Iris pigment epithelial cell (primary cell): ENCODE measurements at regions not wholly inside any gene's neighbourhood (a gene's known extent, or its start where the extent isn't known, plus 50 kb on each side); places are given as distances from the start of the nearest gene placed in this dataset.
"Not testable (repeated sequence)": the region's sequence is repeated elsewhere in the genome, so short reads cannot be mapped to it uniquely, and the experiment has no call there.

Source experiments
- DNase-seq: peaks from one replicate; pipeline ENCODE4 v3.0.0-alpha.2; 2011; ENCODE audit warnings: low read depth

- no peak for DNase-seq
These were observed 192.7 kb upstream of the NR4A3 start for GRCh38 chr9:99628849-99629620.

GRCh38 chr9:99632349-99633038 is 189.2 kb upstream of the NR4A3 start:
- DNase-seq, result no peak

DNA sequence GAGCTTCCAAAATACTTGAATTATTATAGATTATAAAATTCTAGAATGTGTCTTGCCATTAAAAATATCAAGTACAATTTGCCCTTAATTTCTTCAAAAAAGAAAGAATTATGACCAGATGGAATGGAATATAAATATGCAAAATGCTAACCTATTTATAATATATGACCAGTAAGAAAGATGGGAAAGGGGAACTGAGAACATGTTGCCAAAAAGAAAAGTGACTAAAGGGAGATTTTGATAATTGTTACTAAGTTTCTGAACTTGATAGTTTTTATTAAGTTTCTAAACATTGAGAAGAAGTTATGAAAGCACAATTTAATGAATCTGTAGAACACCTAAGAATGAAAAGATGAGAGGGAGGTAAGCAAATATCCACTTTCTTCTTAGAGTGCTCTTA is 188.4 kb upstream of the NR4A3 start:
- DNase-seq, result no peak

DNA sequence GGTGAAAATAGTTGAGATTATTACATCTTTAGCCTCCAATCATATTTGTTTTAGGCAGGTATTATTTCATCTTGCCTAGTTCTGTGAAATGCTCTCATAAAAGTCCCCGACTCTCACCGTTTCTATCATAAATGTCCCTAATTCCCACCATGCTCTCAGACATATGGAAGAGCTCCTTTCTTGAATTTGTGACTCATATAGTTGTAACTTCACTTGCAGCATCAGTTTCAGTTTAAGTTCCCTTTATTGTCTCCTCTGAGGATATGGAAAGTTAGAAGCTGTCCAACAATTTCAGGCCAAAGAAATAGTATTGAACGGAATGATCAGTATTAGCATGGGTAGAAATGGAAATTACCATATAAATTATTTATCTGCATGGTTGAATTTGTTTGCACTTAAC is 187.5 kb upstream of the NR4A3 start:
- no peak for DNase-seq

- DNase-seq, result peak; percentile 31
These were observed 186.7 kb upstream of the NR4A3 start for GRCh38 chr9:99635032-99635431.

DNA sequence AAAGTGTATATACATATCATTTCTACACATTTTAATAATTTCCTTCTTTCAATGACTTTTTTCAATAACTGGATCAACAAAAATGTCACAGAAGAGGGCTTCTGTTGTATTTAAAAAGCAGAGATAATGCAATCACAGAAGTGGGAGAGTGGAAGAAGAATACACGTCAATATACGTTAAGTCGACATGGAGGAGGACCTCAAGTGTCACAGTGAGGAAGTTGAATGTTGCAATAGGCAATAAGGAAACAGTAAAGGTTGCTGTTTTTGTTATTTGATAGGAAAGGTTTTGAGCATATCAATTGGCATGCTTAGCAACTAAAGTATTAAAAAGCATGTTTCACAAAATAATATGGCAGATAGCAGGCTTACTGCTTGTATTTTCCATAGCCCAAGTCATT is 184.0 kb upstream of the NR4A3 start:
- no peak for DNase-seq

DNA sequence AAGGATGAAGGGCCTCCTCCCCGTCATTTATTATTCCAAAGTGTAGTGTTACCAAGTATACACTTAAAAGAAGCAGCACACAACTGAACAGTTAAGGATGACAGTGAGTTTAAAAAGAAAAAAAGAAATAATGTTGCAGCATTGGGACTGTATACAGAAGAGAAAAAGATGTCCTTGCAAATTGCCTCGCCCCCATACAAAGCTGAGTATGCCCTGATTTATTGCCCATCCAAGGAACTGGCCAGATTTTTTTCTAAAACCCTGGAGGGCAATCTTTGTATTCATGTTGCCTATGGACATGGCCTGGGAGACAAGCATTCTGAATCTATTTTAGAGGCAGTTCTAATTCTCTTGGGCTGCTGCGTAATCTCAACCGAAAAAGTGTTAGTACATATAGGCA is 182.7 kb upstream of the NR4A3 start:
- no peak for DNase-seq

- DNase-seq, result no peak
These were observed 174.1 kb upstream of the NR4A3 start for GRCh38 chr9:99647604-99648003.

- DNase-seq, result no peak
These were observed 171.4 kb upstream of the NR4A3 start for GRCh38 chr9:99650187-99650874.

- no peak for DNase-seq
These were observed 161.5 kb upstream of the NR4A3 start for GRCh38 chr9:99660191-99660636.

- DNase-seq, result no peak
These were observed 158.4 kb upstream of the NR4A3 start for GRCh38 chr9:99663297-99663696.

GRCh38 chr9:99663856-99664255 is 157.8 kb upstream of the NR4A3 start:
- no peak for DNase-seq

- DNase-seq, result peak; percentile 42
These were observed 155.1 kb upstream of the NR4A3 start for GRCh38 chr9:99666571-99666970.

DNA sequence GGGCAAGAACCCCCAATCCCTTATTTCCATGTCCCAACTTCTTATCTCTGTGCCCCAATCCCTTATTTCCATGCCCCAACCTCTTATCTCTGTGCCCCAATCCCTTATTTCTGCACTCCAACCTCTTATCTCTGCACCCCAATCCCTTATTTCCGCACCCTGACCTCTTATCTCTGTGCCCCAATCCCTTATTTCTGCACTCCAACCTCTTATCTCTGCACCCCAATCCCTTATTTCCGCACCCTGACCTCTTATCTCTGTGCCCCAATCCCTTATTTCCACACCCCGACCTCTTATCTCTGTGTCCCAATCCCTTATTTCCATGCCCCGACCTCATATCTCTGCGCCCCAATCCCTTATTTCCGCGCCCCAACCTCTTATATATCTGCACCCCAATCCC is 150.8 kb upstream of the NR4A3 start:
- not testable (repeated sequence) for DNase-seq

- DNase-seq, result peak; percentile 60
These were observed 144.4 kb upstream of the NR4A3 start for GRCh38 chr9:99677281-99677680.

DNA sequence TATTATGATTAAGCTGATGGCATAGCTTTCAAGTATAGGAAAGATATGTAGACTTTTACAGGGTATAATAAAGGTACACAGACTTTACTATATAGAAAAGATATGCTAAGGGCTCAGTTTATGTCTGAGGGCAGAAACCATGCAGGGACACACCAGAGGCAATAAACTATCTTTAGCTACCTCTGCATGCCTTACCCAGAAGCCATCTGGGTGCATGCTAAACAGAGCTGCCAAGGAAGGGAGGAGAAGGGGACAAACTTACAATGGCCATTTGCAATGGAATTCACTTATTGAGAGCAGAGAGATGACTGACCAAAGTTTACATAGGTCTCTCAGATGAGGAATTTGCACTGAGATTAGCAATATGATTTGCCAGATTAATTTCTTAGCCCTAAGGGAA is 143.1 kb upstream of the NR4A3 start:
- no peak for DNase-seq

GRCh38 chr9:99680191-99680590 is 141.5 kb upstream of the NR4A3 start:
- peak; percentile 79 for DNase-seq

- DNase-seq, result no peak
These were observed 140.6 kb upstream of the NR4A3 start for GRCh38 chr9:99681113-99681512.

GRCh38 chr9:99682378-99682777 is 139.3 kb upstream of the NR4A3 start:
- no peak for DNase-seq

DNA sequence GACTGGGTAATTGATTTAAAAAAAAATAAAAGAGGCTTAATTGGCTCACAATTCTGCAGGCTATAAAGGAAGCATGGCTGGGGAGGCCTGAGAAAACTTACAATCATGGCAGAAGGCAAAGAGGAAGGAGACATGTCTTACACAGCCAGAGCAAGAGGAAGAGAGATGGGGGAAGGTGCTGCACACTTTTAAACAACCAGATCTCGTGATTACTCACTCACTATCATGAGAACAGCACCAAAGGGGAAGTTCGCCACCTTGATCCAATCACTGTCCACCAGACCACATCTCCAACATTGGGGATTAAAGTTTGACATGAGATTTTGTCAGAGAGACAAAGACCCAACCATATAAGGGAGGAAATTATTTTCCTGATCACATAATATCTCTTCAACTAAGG is 138.8 kb upstream of the NR4A3 start:
- DNase-seq, result no peak

- no peak for DNase-seq
These were observed 131.1 kb upstream of the NR4A3 start for GRCh38 chr9:99690573-99690972.

GRCh38 chr9:99693888-99694287 is 127.8 kb upstream of the NR4A3 start:
- no peak for DNase-seq

GRCh38 chr9:99694393-99694792 is 127.3 kb upstream of the NR4A3 start:
- no peak for DNase-seq
